Fibroblast of mammary gland (primary cell): ENCODE measurements at regions not wholly inside any gene's neighbourhood (a gene's known extent, or its start where the extent isn't known, plus 50 kb on each side); places are given as distances from the start of the nearest gene placed in this dataset.

Experiments used
- DNase-seq: peaks from one replicate; pipeline ENCODE4 v3.0.0-alpha.2; 2010; ENCODE audit warnings: low read depth
- H3K4me3 ChIP-seq: 2 replicates; pipeline ENCODE4 v1.5.1; 2011; ENCODE audit warnings: low read depth, mild to moderate bottlenecking, low read length, moderate library complexity; ENCODE audit not compliant: control insufficient read depth
- CTCF ChIP-seq: conservative IDR thresholded peaks from 2 replicates; pipeline ENCODE4 v1.5.1; 2011; ENCODE audit warnings: low read depth, low read length, inconsistent platforms; ENCODE audit not compliant: control insufficient read depth, insufficient read depth

- no peak overlapping the region for H3K4me3 ChIP-seq
- DNase-seq = no peak
- TF ChIP-seq CTCF = no peak
Observed at GRCh38 chr11:130813638-130814037, 102.6 kb downstream of the SNX19 start.

GRCh38 chr11:130814440-130815096, 101.7 kb downstream of the SNX19 start:
- DNase-seq = no peak
- no peak for TF ChIP-seq CTCF

GRCh38 chr11:130815097-130815802, 101.0 kb downstream of the SNX19 start:
- H3K4me3 ChIP-seq = no peak overlapping the region
- no peak for DNase-seq
- no peak for TF ChIP-seq CTCF

More at GRCh38 chr11:130814440-130815096, 101.7 kb downstream of the SNX19 start:
- no peak overlapping the region for H3K4me3 ChIP-seq

- TF ChIP-seq CTCF = no peak
- DNase-seq = no peak
- H3K4me3 ChIP-seq = no peak overlapping the region
Observed at GRCh38 chr11:130815956-130816355, 100.3 kb downstream of the SNX19 start.

- peak; percentile 84 for DNase-seq
- no peak overlapping the region for H3K4me3 ChIP-seq
- no peak for TF ChIP-seq CTCF
Observed at GRCh38 chr11:130816546-130817329, 99.5 kb downstream of the SNX19 start.

- TF ChIP-seq CTCF = no peak
- peak; percentile 84 for DNase-seq
- H3K4me3 ChIP-seq = no peak overlapping the region
Observed at GRCh38 chr11:130817330-130817944, 98.8 kb downstream of the SNX19 start.
